HEK293 (cell line): ENCODE measurements at regions not wholly inside any gene's neighbourhood (a gene's known extent, or its start where the extent isn't known, plus 50 kb on each side); places are given as distances from the start of the nearest gene placed in this dataset.

Experiments
- ZNF302 ChIP-seq: fragments of 450-650 bp; formaldehyde crosslinking; IDR thresholded peaks from 2 replicates; pipeline ENCODE4 v1.5.1; 2016; ENCODE audit warnings: missing biosample characterization, missing genetic modification characterization, low read depth
- TF ChIP-seq, protein P1 (sequence below): fragments of 450-650 bp; formaldehyde crosslinking; IDR thresholded peaks from 2 replicates; pipeline ENCODE4 v1.5.1; 2016; ENCODE audit warnings: missing biosample characterization, missing genetic modification characterization

DNA sequence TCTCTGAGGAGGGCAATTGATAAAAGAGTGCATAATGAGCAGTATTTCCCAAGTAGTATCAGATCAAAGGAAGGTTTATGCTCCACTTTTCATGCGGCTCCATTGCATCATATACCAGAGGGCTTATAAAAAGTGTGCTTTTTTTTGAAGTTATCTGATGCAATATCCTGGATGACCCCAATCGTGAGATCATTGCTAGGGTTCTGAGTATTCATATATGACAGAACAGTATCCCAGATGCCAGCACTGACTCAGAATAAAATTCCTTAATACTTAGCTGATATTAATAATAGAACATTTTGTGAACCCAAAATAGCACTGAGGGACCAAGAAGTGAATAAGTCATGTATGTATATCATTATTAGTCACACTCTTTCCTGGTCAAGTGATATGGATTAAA, 945.5 kb upstream of the AGA start:
- TF ChIP-seq, protein P1, sequence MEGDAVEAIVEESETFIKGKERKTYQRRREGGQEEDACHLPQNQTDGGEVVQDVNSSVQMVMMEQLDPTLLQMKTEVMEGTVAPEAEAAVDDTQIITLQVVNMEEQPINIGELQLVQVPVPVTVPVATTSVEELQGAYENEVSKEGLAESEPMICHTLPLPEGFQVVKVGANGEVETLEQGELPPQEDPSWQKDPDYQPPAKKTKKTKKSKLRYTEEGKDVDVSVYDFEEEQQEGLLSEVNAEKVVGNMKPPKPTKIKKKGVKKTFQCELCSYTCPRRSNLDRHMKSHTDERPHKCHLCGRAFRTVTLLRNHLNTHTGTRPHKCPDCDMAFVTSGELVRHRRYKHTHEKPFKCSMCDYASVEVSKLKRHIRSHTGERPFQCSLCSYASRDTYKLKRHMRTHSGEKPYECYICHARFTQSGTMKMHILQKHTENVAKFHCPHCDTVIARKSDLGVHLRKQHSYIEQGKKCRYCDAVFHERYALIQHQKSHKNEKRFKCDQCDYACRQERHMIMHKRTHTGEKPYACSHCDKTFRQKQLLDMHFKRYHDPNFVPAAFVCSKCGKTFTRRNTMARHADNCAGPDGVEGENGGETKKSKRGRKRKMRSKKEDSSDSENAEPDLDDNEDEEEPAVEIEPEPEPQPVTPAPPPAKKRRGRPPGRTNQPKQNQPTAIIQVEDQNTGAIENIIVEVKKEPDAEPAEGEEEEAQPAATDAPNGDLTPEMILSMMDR, result no peak
- TF ChIP-seq ZNF302, result no peak
